SK-N-SH (cell line): ENCODE measurements at regions not wholly inside any gene's neighbourhood (a gene's known extent, or its start where the extent isn't known, plus 50 kb on each side); places are given as distances from the start of the nearest gene placed in this dataset.

Source experiments
- CTCF ChIA-PET: fragments of 300-600, 350-600 bp; formaldehyde crosslinking; extraction: SDS; loops from one replicate; lab custom pipeline; 2021; lab: Yijun Ruan, JAX
- POLR2A ChIA-PET: fragments of 350-600 bp; sonication (Branson Sonifier 250); formaldehyde crosslinking; extraction: SDS; loops from one replicate; lab custom pipeline; 2020; ENCODE audit warnings: antibody characterized with exemption, inconsistent platforms; lab: Yijun Ruan, JAX
- DNase-seq: peaks from one replicate; pipeline ENCODE4 v3.0.0; 2012
- H2AFZ ChIP-seq: fragments of 200-600 bp; sonication (generic); 2 replicates; pipeline ENCODE4 v1.8.1; 2016; ENCODE audit warnings: antibody characterized with exemption, mild to moderate bottlenecking, low read depth
- H3F3A ChIP-seq: fragments of 200-600 bp; sonication (generic); replicated peaks from 2 replicates; pipeline ENCODE3; 2016; ENCODE audit warnings: antibody characterized with exemption, mild to moderate bottlenecking; ENCODE audit not compliant: insufficient read depth
- H3K27ac ChIP-seq, 2 experiments: fragments of 200-500 bp in 1 of 2; fragments of 200-600 bp in 1 of 2; sonication (Bioruptor generic) in 1 of 2; sonication (generic), shearing (Covaris generic) in 1 of 2; 2 replicates each; pipeline versions ENCODE4 v1.5.1 to v1.6.1; 2014 to 2016; ENCODE audit warnings: low read depth in 2 of 2, inconsistent platforms in 1 of 2, low read length in 1 of 2, mild to moderate bottlenecking in 1 of 2, mixed read lengths in 1 of 2
- H3K27me3 ChIP-seq: fragments of 200-600 bp; sonication (generic), shearing (Covaris generic); 2 replicates; pipeline ENCODE4 v1.6.1; 2016; ENCODE audit warnings: mixed run types; ENCODE audit not compliant: insufficient read depth
- H3K36me3 ChIP-seq, 2 experiments: fragments of 200-500 bp in 1 of 2; fragments of 200-600 bp in 1 of 2; sonication (Bioruptor generic) in 1 of 2; sonication (generic) in 1 of 2; replicated peaks in 1 of 2; 2 replicates each; pipeline versions ENCODE3 to v1.5.1; 2014 to 2016; ENCODE audit warnings: low read length in 1 of 2, mild to moderate bottlenecking in 1 of 2; ENCODE audit not compliant: insufficient read depth in 2 of 2, control insufficient read depth in 1 of 2
- H3K4me1 ChIP-seq, 2 experiments: fragments of 200-500 bp in 1 of 2; fragments of 200-600 bp in 1 of 2; sonication (Bioruptor generic) in 1 of 2; sonication (generic), shearing (Covaris generic) in 1 of 2; 2 replicates each; pipeline versions ENCODE4 v1.5.1 to v1.6.1; 2014 to 2016; ENCODE audit warnings: low read depth in 1 of 2, low read length in 1 of 2, mixed run types in 1 of 2; ENCODE audit not compliant: insufficient read depth in 2 of 2, control insufficient read depth in 1 of 2
- H3K4me2 ChIP-seq: fragments of 200-600 bp; sonication (generic), shearing (Covaris generic); 2 replicates; pipeline ENCODE4 v1.6.1; 2017; ENCODE audit warnings: mixed run types
- H3K4me3 ChIP-seq, 2 experiments: fragments of 200-500 bp in 1 of 2; fragments of 200-600 bp in 1 of 2; sonication (Bioruptor generic) in 1 of 2; sonication (generic), shearing (Covaris generic) in 1 of 2; 2 replicates each; pipeline versions ENCODE4 v1.5.1 to v1.8.1; 2014 to 2016; ENCODE audit warnings: low read depth in 2 of 2, inconsistent platforms in 1 of 2, low read length in 1 of 2, mild to moderate bottlenecking in 1 of 2, mixed read lengths in 1 of 2, moderate library complexity in 1 of 2
- H3K79me2 ChIP-seq: fragments of 200-600 bp; sonication (generic); 2 replicates; pipeline ENCODE4 v1.8.1; 2017; ENCODE audit warnings: mild to moderate bottlenecking; ENCODE audit not compliant: insufficient read depth
- H3K9ac ChIP-seq: fragments of 200-600 bp; sonication (generic); 2 replicates; pipeline ENCODE4 v1.6.1; 2017; ENCODE audit warnings: mixed run types
- H3K9me2 ChIP-seq: fragments of 200-600 bp; sonication (generic); 2 replicates; pipeline ENCODE4 v1.6.1; 2017; ENCODE audit warnings: mixed run types
- H3K9me3 ChIP-seq: fragments of 200-600 bp; sonication (generic); 2 replicates; pipeline ENCODE4 v1.6.1; 2017; ENCODE audit warnings: mixed run types, mild to moderate bottlenecking, moderate library complexity
- H4K20me1 ChIP-seq: fragments of 200-600 bp; sonication (generic); 2 replicates; pipeline ENCODE4 v1.6.1; 2017; ENCODE audit warnings: mild to moderate bottlenecking, mixed run types; ENCODE audit not compliant: insufficient read depth
- EZH2phosphoT487 ChIP-seq: fragments of 200-600 bp; sonication (generic); IDR thresholded peaks from 2 replicates; pipeline ENCODE4 v1.6.1; 2017; ENCODE audit warnings: low read depth, mixed run types, mild to moderate bottlenecking, antibody characterized with exemption, moderate library complexity, borderline replicate concordance
- FOXM1 ChIP-seq: IDR thresholded peaks from 2 replicates; pipeline ENCODE4 v1.4.0; 2012; ENCODE audit warnings: low read depth, mild to moderate bottlenecking
- JUND ChIP-seq: IDR thresholded peaks from 2 replicates; pipeline ENCODE4 v1.4.0; 2012
- MXI1 ChIP-seq: IDR thresholded peaks from 2 replicates; pipeline ENCODE4 v1.6.1; 2012; ENCODE audit warnings: mild to moderate bottlenecking, low read depth, low read length, improper control_type of control experiment
- RCOR1 ChIP-seq: fragments of 150-350 bp; IDR thresholded peaks from 2 replicates; pipeline ENCODE4 v1.6.1; 2017; ENCODE audit warnings: antibody characterized with exemption, low read length
- RXRA ChIP-seq: IDR thresholded peaks from 2 replicates; pipeline ENCODE4 v1.4.0; 2012; ENCODE audit warnings: low read depth, mild to moderate bottlenecking, borderline replicate concordance
- TCF12 ChIP-seq: IDR thresholded peaks from 2 replicates; pipeline ENCODE4 v1.4.0; 2012
- YY1 ChIP-seq: IDR thresholded peaks from 2 replicates; pipeline ENCODE4 v1.4.0; 2012; ENCODE audit warnings: low read depth, mild to moderate bottlenecking
- WGBS: methylation state at CpG from one replicate; pipeline ENCODE4 v1.1.6; 2017; ENCODE audit warnings: low lambda C conversion rate; 5-methylcytosine and 5-hydroxymethylcytosine counted together
- TF ChIP-seq, protein P1 (sequence below): IDR thresholded peaks from 2 replicates; pipeline ENCODE4 v1.4.0; 2012; ENCODE audit warnings: low read depth, borderline replicate concordance
- TF ChIP-seq, protein P2 (sequence below): IDR thresholded peaks from 2 replicates; pipeline ENCODE4 v1.6.1; 2012; ENCODE audit warnings: mild to moderate bottlenecking, low read depth, low read length, moderate library complexity

DNA sequence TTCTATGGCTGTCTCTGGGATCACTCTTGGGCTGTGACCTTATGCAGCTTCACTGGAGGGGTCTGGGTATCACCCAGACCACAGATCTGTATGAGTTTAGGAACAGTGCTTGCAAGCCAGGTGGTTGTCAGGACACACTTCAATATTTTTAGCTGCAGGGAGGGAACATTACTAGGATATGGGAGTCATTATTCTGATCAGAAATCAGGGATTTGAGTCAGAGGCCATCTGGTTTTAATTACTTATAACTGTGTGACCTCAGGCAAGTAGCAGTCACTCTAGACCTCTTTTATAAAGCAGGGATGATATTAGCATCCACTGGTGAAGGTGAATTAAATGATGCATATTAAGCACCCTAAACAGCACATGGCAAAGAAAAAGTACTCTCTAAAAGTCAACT, 60.1 kb upstream of the NMUR2 start:
- Histone ChIP-seq H3K9ac (no peak overlapping the region), H3K4me2 (no peak overlapping the region), H3K36me3 (no peaks in the 10 kb centered on the region), H2AFZ (no peak overlapping the region), H3K27ac (no peak overlapping the region; a peak in 1 of 4 replicates), H3K79me2 (no peaks in the 10 kb centered on the region), H3K4me1 (peaks cover 0 to 3% of the 10 kb centered on the region in 2 experiments; a peak in 1 of 4 replicates), H3K9me2 (no peaks in the 10 kb centered on the region), H3K4me3 (no peak overlapping the region), H3K27me3 (no peaks in the 10 kb centered on the region), H3F3A (no peaks in the 10 kb centered on the region), H4K20me1 (no peaks in the 10 kb centered on the region), H3K9me3 (no peaks in the 10 kb centered on the region)
- peak; percentile 22 for DNase-seq
- POLR2A ChIA-PET: no interaction called here
- TF ChIP-seq JUND: no peak
- TF ChIP-seq, protein P1, sequence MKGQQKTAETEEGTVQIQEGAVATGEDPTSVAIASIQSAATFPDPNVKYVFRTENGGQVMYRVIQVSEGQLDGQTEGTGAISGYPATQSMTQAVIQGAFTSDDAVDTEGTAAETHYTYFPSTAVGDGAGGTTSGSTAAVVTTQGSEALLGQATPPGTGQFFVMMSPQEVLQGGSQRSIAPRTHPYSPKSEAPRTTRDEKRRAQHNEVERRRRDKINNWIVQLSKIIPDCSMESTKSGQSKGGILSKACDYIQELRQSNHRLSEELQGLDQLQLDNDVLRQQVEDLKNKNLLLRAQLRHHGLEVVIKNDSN: no peak
- TF ChIP-seq, protein P2, sequence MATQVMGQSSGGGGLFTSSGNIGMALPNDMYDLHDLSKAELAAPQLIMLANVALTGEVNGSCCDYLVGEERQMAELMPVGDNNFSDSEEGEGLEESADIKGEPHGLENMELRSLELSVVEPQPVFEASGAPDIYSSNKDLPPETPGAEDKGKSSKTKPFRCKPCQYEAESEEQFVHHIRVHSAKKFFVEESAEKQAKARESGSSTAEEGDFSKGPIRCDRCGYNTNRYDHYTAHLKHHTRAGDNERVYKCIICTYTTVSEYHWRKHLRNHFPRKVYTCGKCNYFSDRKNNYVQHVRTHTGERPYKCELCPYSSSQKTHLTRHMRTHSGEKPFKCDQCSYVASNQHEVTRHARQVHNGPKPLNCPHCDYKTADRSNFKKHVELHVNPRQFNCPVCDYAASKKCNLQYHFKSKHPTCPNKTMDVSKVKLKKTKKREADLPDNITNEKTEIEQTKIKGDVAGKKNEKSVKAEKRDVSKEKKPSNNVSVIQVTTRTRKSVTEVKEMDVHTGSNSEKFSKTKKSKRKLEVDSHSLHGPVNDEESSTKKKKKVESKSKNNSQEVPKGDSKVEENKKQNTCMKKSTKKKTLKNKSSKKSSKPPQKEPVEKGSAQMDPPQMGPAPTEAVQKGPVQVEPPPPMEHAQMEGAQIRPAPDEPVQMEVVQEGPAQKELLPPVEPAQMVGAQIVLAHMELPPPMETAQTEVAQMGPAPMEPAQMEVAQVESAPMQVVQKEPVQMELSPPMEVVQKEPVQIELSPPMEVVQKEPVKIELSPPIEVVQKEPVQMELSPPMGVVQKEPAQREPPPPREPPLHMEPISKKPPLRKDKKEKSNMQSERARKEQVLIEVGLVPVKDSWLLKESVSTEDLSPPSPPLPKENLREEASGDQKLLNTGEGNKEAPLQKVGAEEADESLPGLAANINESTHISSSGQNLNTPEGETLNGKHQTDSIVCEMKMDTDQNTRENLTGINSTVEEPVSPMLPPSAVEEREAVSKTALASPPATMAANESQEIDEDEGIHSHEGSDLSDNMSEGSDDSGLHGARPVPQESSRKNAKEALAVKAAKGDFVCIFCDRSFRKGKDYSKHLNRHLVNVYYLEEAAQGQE: no peak
- TF ChIP-seq MXI1: no peak
- 0 out of 2 replicates have a peak, but pooled peaks have one; percentile 41 for TF ChIP-seq TCF12
- TF ChIP-seq RXRA: no peak
- no peak for TF ChIP-seq YY1
- TF ChIP-seq EZH2phosphoT487: no peak
- CTCF ChIA-PET: no interaction called here

DNA sequence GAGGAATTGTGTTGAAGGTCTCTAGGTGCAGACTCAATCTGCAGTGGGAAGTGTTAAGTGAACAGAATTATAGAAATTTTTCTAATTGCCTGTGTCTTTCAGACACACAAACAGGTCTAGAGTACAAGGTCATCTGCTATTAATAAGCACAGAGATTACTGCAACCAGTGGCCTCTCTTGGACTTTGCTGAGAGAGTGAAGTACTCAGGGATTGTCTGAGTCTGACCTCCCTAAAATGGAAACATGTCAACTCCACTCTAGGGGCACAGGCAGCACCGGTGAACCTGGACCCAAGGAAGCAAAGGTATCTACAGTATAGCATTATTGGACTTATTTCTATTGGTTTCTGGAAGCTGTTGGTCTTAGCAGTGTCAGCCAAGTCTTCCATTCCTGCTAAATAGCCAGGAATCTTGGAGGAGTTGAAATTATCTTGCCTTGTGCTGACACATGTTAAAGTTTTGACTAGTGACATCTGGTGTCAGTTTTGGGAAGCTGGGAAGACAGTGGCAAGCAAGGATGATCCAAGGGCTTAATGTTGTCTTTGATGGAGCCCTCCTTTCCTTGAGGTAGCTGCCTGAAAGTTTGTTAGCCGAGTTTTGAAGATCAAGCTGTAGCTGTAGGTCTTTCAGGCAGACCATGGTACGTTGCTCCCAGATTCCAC, 61.1 kb upstream of the NMUR2 start:
- POLR2A ChIA-PET: no interaction called here
- no peak overlapping the region for H3K4me2 ChIP-seq
- H3K9ac ChIP-seq: no peak overlapping the region

More for the DNA sequence above, 61.1 kb upstream of the NMUR2 start:
- 13% methylated on average over 3 of the region's 3 CpGs for WGBS
- Histone ChIP-seq H3K4me3 (no peak overlapping the region), H4K20me1 (no peaks in the 10 kb centered on the region), H3K27ac (no peak overlapping the region), H3K9me3 (no peaks in the 10 kb centered on the region), H2AFZ (no peak overlapping the region), H3K79me2 (no peaks in the 10 kb centered on the region), H3K36me3 (no peaks in the 10 kb centered on the region), H3F3A (no peaks in the 10 kb centered on the region), H3K27me3 (no peaks in the 10 kb centered on the region), H3K9me2 (no peaks in the 10 kb centered on the region), H3K4me1 (peaks cover 0 to 3% of the 10 kb centered on the region in 2 experiments; a peak in 1 of 4 replicates)
- TF ChIP-seq FOXM1: no peak
- TF ChIP-seq RCOR1: no peak
- CTCF ChIA-PET: no interaction called here
- DNase-seq: no peak
